ENCODE measurements at regions not wholly inside any gene's neighbourhood (a gene's known extent, or its start where the extent isn't known, plus 50 kb on each side); places are given as distances from the start of the nearest gene placed in this dataset.
"Not testable (repeated sequence)": the region's sequence is repeated elsewhere in the genome, so short reads cannot be mapped to it uniquely, and the experiment has no call there.

- DNase-seq (ENCODE audit: low read depth, low spot score) = peak; percentile 26
Observed at GRCh38 chr3:159266779-159267178, 464.9 kb downstream of the MFSD1 start.

GRCh38 chr3:159271799-159272512 lies 470.1 kb downstream of the MFSD1 start:
- DNase-seq (ENCODE audit: low read depth, low spot score) = no peak

- DNase-seq (ENCODE audit: low read depth, low spot score) = no peak
Observed at GRCh38 chr3:159273070-159273469, 471.2 kb downstream of the MFSD1 start.

GRCh38 chr3:159273608-159274007 lies 471.8 kb downstream of the MFSD1 start:
- DNase-seq (ENCODE audit: low read depth, low spot score) = peak; percentile 79

- no peak for DNase-seq (ENCODE audit: low read depth, low spot score)
Observed at GRCh38 chr3:159275741-159276140, 473.9 kb downstream of the MFSD1 start.

GRCh38 chr3:159277814-159278213 lies 476.0 kb downstream of the MFSD1 start:
- no peak for DNase-seq (ENCODE audit: low read depth, low spot score)

GRCh38 chr3:159280386-159281191 lies 478.7 kb downstream of the MFSD1 start:
- no peak for DNase-seq (ENCODE audit: low read depth, low spot score)

- DNase-seq (ENCODE audit: low read depth, low spot score) = no peak
Observed at GRCh38 chr3:159293493-159293892, 491.6 kb downstream of the MFSD1 start.

GRCh38 chr3:159301961-159302360 lies 500.1 kb downstream of the MFSD1 start:
- DNase-seq (ENCODE audit: low read depth, low spot score) = no peak

GRCh38 chr3:159305017-159305416 lies 503.2 kb downstream of the MFSD1 start:
- DNase-seq (ENCODE audit: low read depth, low spot score) = no peak

- not testable (repeated sequence) for DNase-seq (ENCODE audit: low read depth, low spot score)
Observed at GRCh38 chr3:159316706-159317105, 514.9 kb downstream of the MFSD1 start.

GRCh38 chr3:159319156-159319555 lies 517.3 kb downstream of the MFSD1 start:
- DNase-seq (ENCODE audit: low read depth, low spot score) = no peak

GRCh38 chr3:159322322-159322939 lies 520.6 kb downstream of the MFSD1 start:
- DNase-seq (ENCODE audit: low read depth, low spot score) = peak; percentile 33

GRCh38 chr3:159323848-159324247 lies 522.0 kb downstream of the MFSD1 start:
- no peak for DNase-seq (ENCODE audit: low read depth, low spot score)

GRCh38 chr3:159326998-159327397 lies 525.1 kb downstream of the MFSD1 start:
- no peak for DNase-seq (ENCODE audit: low read depth, low spot score)

- DNase-seq (ENCODE audit: low read depth, low spot score) = no peak
Observed at GRCh38 chr3:159332535-159333099, 530.8 kb downstream of the MFSD1 start.

GRCh38 chr3:159339131-159339530 lies 537.3 kb downstream of the MFSD1 start:
- DNase-seq (ENCODE audit: low read depth, low spot score) = no peak

GRCh38 chr3:159340877-159341500 lies 539.1 kb downstream of the MFSD1 start:
- peak; percentile 5 for DNase-seq (ENCODE audit: low read depth, low spot score)

GRCh38 chr3:159346271-159346903 lies 544.5 kb downstream of the MFSD1 start:
- DNase-seq (ENCODE audit: low read depth, low spot score) = no peak

- DNase-seq (ENCODE audit: low read depth, low spot score) = no peak
Observed at GRCh38 chr3:159348431-159348830, 546.6 kb downstream of the MFSD1 start.

- DNase-seq (ENCODE audit: low read depth, low spot score) = peak; percentile 25
Observed at GRCh38 chr3:159356606-159357005, 554.8 kb downstream of the MFSD1 start.

Measured in astrocyte of the hippocampus (primary cell).